ENCODE measurements at regions not wholly inside any gene's neighbourhood (a gene's known extent, or its start where the extent isn't known, plus 50 kb on each side); places are given as distances from the start of the nearest gene placed in this dataset.

- H3K9me3 ChIP-seq (ENCODE audit: control insufficient read depth in 4 of 4, low read length in 3 of 4): no peaks in the 10 kb centered on the region
- H3K4me3 ChIP-seq (ENCODE audit: low read depth in 1 of 3, low read length in 3 of 3): no peak overlapping the region
- WGBS: 65% methylated on average over 2 of the region's 2 CpGs
- no peak overlapping the region for H3K9ac ChIP-seq (ENCODE audit: low read depth in 1 of 2, low read length in 2 of 2)
- DNase-seq (ENCODE audit: low spot score): no peak
- H3K4me1 ChIP-seq (ENCODE audit: control insufficient read depth in 4 of 4, insufficient read depth in 4 of 4, low read length in 3 of 4): no peaks in the 10 kb centered on the region
- H3K27me3 ChIP-seq (ENCODE audit: control insufficient read depth in 4 of 4, insufficient read depth in 4 of 4, low read length in 3 of 4): no peaks in the 10 kb centered on the region
- no peak overlapping the region for H3K27ac ChIP-seq (ENCODE audit: low read depth in 1 of 2, low read length in 2 of 2)
- no peaks in the 10 kb centered on the region for H3K36me3 ChIP-seq (ENCODE audit: control insufficient read depth in 4 of 4, insufficient read depth in 3 of 4, low read depth in 1 of 4, low read length in 3 of 4)
- no peak for TF ChIP-seq SP1 (IDR thresholded peaks at IDR 0.05)
- TF ChIP-seq CTCF (IDR thresholded peaks at IDR 0.05; ENCODE audit: low read depth, low read length, missing input control): no peak
- no peak for TF ChIP-seq YY1 (IDR thresholded peaks at IDR 0.05)
- TF ChIP-seq RXRA (IDR thresholded peaks at IDR 0.05): no peak
- no peak for TF ChIP-seq TAF1 (conservative IDR thresholded peaks at IDR 0.05)
- TF ChIP-seq NR2F2 (IDR thresholded peaks at IDR 0.05): no peak
- TF ChIP-seq JUND (IDR thresholded peaks at IDR 0.05): no peak
- TF ChIP-seq GABPA (IDR thresholded peaks at IDR 0.05 in 1 of 2, conservative IDR thresholded peaks at IDR 0.05 in 1 of 2): no peak
- TF ChIP-seq MAX (IDR thresholded peaks at IDR 0.05): no peak
- TF ChIP-seq RAD21 (IDR thresholded peaks at IDR 0.05): no peak
- TF ChIP-seq ATF3 (IDR thresholded peaks at IDR 0.05): no peak
- TF ChIP-seq HNF4G (IDR thresholded peaks at IDR 0.05): no peak
- TF ChIP-seq EGR1 (IDR thresholded peaks at IDR 0.05; ENCODE audit: low read depth in 2 of 2): no peak
- no peak for TF ChIP-seq FOXA2 (IDR thresholded peaks at IDR 0.05)
Measured at GRCh38 chr14:40268236-40268635, 836.0 kb upstream of the FBXO33 start.

- H3K9me3 ChIP-seq (ENCODE audit: control insufficient read depth in 4 of 4, low read length in 3 of 4): no peaks in the 10 kb centered on the region
- no peak overlapping the region for H3K9ac ChIP-seq (ENCODE audit: low read depth in 1 of 2, low read length in 2 of 2)
- no peaks in the 10 kb centered on the region for H3K36me3 ChIP-seq (ENCODE audit: control insufficient read depth in 4 of 4, insufficient read depth in 3 of 4, low read depth in 1 of 4, low read length in 3 of 4)
- no peaks in the 10 kb centered on the region for H3K27me3 ChIP-seq (ENCODE audit: control insufficient read depth in 4 of 4, insufficient read depth in 4 of 4, low read length in 3 of 4)
- no peak for TF ChIP-seq RXRA (IDR thresholded peaks at IDR 0.05)
- TF ChIP-seq NR2F2 (IDR thresholded peaks at IDR 0.05): no peak
- no peak for TF ChIP-seq EGR1 (IDR thresholded peaks at IDR 0.05; ENCODE audit: low read depth in 2 of 2)
- TF ChIP-seq MAX (IDR thresholded peaks at IDR 0.05): no peak
- TF ChIP-seq REST (IDR thresholded peaks at IDR 0.05): no peak
- no peak for TF ChIP-seq HNF4A (conservative IDR thresholded peaks at IDR 0.05)
- no peak for TF ChIP-seq GABPA (IDR thresholded peaks at IDR 0.05 in 1 of 2, conservative IDR thresholded peaks at IDR 0.05 in 1 of 2)
- TF ChIP-seq SP1 (IDR thresholded peaks at IDR 0.05): no peak
- no peak for TF ChIP-seq FOXA2 (IDR thresholded peaks at IDR 0.05)
- no peak for TF ChIP-seq JUND (IDR thresholded peaks at IDR 0.05)
- no peak for TF ChIP-seq RAD21 (IDR thresholded peaks at IDR 0.05)
- TF ChIP-seq TAF1 (conservative IDR thresholded peaks at IDR 0.05): no peak
- no peak overlapping the region for H3K4me3 ChIP-seq (ENCODE audit: low read depth in 1 of 3, low read length in 3 of 3)
- no peak for DNase-seq (ENCODE audit: low spot score)
- H3K27ac ChIP-seq (ENCODE audit: low read depth in 1 of 2, low read length in 2 of 2): no peak overlapping the region
- WGBS: 62% methylated on average over 1 of the region's 1 CpG
- H3K4me1 ChIP-seq (ENCODE audit: control insufficient read depth in 4 of 4, insufficient read depth in 4 of 4, low read length in 3 of 4): no peaks in the 10 kb centered on the region
Measured at GRCh38 chr14:40265096-40265495, 832.9 kb upstream of the FBXO33 start.
